Thymus (tissue), 11 donors: ENCODE measurements at regions not wholly inside any gene's neighbourhood (a gene's known extent, or its start where the extent isn't known, plus 50 kb on each side); places are given as distances from the start of the nearest gene placed in this dataset.

Source experiments
- DNase-seq, 9 donors: peaks; one replicate each; pipeline ENCODE4 v3.0.0-alpha.2; 2013; ENCODE audit warnings: low spot score in 9 of 9, low read depth in 6 of 9, missing footprints in 1 of 9
- H3K27ac ChIP-seq, 2 donors: one replicate each; pipeline ENCODE4 v1.5.1; 2013; ENCODE audit warnings: control low read depth in 1 of 2, low read depth in 1 of 2, low read length in 1 of 2, mild to moderate bottlenecking in 1 of 2, moderate library complexity in 1 of 2
- H3K27me3 ChIP-seq, 2 donors: one replicate each; pipeline ENCODE4 v1.5.1; 2013; ENCODE audit warnings: low read length in 1 of 2; ENCODE audit not compliant: control insufficient read depth in 2 of 2, insufficient read depth in 1 of 2
- H3K36me3 ChIP-seq, 2 donors: one replicate each; pipeline ENCODE4 v1.5.1; 2013; ENCODE audit warnings: low read length in 1 of 2, mild to moderate bottlenecking in 1 of 2, moderate library complexity in 1 of 2; ENCODE audit not compliant: control insufficient read depth in 2 of 2, insufficient read depth in 2 of 2
- H3K4me1 ChIP-seq, 2 donors: one replicate each; pipeline ENCODE4 v1.5.1; 2013; ENCODE audit warnings: low read length in 2 of 2; ENCODE audit not compliant: control insufficient read depth in 2 of 2, insufficient read depth in 2 of 2
- H3K4me3 ChIP-seq, 2 donors: one replicate each; pipeline ENCODE4 v1.5.1; 2013; ENCODE audit warnings: low read length in 2 of 2, control low read depth in 1 of 2, mild to moderate bottlenecking in 1 of 2
- H3K9me3 ChIP-seq, 2 donors: one replicate each; pipeline ENCODE4 v1.5.1; 2013; ENCODE audit warnings: low read length in 1 of 2, mild to moderate bottlenecking in 1 of 2; ENCODE audit not compliant: control insufficient read depth in 2 of 2, insufficient read depth in 1 of 2
- WGBS: extraction: QIAGEN DNeasy Blood & Tissue Kit; methylation state at CpG from one replicate; pipeline ENCODE4 v1.1.7; 2013; 5-methylcytosine and 5-hydroxymethylcytosine counted together
- donor health status: healthy.

DNA sequence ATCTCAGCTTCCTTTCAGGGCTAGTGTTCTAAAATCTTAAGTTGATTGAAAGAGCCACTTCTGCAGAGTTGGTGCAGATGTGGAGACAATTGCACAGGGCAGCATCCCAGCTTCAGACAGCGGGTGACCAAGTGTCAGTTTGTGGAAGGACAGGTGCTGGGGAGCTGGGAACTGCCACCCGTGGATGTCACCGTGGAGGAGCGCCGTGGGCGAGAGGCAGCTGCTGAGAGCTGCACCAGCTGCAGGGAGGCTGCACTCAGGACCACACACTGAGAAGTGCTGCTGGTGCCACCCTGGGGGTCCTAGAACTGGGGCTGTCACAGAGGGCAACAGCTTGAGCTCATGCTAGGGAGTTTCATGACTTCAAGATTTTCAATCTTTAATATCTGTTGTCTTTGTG, 543.0 kb upstream of the FZD8 start:
- no peaks in the 10 kb centered on the region for H3K36me3 ChIP-seq
- H3K27ac ChIP-seq = no peak overlapping the region
- no peaks in the 10 kb centered on the region for H3K9me3 ChIP-seq
- H3K4me3 ChIP-seq = no peak overlapping the region
- peaks cover 0 to 2% of the 10 kb centered on the region in 2 donors for H3K4me1 ChIP-seq
- WGBS = 95% methylated on average over 6 of the region's 6 CpGs
- no peaks in the 10 kb centered on the region for H3K27me3 ChIP-seq
- no peak for DNase-seq

DNA sequence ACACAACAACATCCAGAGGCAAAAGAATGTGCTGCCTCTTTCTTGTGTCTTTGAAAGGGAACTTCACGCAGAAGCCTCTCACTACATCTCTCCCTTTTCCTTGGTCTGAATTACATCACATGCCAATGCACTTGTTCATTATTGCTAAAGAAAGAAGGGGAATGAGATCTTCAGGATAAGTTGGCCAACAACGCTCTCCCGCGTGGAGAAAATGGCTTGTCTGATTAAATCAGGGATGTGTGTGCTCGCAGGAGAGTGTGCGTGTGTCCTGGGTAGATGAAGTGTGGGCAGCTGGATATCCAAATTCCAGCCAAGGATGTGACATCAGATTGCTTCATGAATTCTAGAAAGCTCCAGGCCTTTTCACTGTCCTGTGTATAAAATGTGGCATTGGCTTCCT, 541.6 kb upstream of the FZD8 start:
- peaks cover 0 to 2% of the 10 kb centered on the region in 2 donors for H3K4me1 ChIP-seq
- H3K9me3 ChIP-seq = no peaks in the 10 kb centered on the region
- H3K4me3 ChIP-seq = no peak overlapping the region
- no peaks in the 10 kb centered on the region for H3K27me3 ChIP-seq
- H3K27ac ChIP-seq = no peak overlapping the region
- no peaks in the 10 kb centered on the region for H3K36me3 ChIP-seq
- 97% methylated on average over 6 of the region's 6 CpGs for WGBS
- no peak for DNase-seq

DNA sequence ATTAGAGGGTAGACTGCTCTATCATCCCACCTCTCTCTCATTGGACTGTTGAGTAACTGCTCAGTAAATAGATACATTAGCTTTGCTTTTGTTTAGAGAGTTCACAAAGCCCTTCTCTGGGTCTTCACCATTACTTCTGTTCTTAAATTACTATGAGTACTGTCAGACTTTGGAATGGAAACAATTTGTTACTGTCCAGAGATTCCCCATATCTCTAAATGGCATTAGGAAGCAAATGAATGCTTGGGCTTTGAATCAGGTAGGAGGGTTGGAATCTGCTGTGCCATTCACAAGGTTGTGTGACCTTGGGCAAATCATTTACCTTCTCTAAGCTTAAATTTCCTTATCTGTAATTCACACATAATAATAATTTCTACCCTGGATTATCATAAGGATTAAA, 541.0 kb upstream of the FZD8 start:
- peaks cover 0 to 2% of the 10 kb centered on the region in 2 donors for H3K4me1 ChIP-seq
- H3K27me3 ChIP-seq = no peaks in the 10 kb centered on the region
- DNase-seq = no peak
- no peak overlapping the region for H3K27ac ChIP-seq
- no peak overlapping the region for H3K4me3 ChIP-seq
- H3K9me3 ChIP-seq = no peaks in the 10 kb centered on the region
- no peaks in the 10 kb centered on the region for H3K36me3 ChIP-seq

DNA sequence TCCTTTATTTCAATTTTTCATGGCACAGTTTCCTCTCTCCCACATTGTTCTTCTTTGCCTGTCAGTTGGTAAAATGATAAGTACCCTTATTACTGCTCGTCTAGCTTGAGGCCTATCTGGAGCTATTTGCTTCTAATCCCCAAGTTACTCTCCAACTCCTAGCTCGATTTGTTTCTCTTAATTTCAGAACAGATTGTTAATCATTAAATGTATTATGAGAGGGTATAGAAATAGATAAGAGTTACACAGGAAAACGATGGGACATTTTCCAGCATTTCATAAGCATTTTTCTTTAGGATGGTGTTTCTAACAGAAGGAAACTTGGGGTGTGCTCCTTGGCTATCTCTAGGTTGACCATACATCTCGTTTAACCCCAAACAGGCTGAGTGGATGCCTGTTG, 540.5 kb upstream of the FZD8 start:
- no peak overlapping the region for H3K4me3 ChIP-seq
- no peak for DNase-seq
- 89% methylated on average over 4 of the region's 4 CpGs for WGBS
- no peaks in the 10 kb centered on the region for H3K36me3 ChIP-seq
- H3K27ac ChIP-seq = no peak overlapping the region
- peaks cover 0 to under 1% of the 10 kb centered on the region in 2 donors for H3K4me1 ChIP-seq
- H3K9me3 ChIP-seq = no peaks in the 10 kb centered on the region
- no peaks in the 10 kb centered on the region for H3K27me3 ChIP-seq

DNA sequence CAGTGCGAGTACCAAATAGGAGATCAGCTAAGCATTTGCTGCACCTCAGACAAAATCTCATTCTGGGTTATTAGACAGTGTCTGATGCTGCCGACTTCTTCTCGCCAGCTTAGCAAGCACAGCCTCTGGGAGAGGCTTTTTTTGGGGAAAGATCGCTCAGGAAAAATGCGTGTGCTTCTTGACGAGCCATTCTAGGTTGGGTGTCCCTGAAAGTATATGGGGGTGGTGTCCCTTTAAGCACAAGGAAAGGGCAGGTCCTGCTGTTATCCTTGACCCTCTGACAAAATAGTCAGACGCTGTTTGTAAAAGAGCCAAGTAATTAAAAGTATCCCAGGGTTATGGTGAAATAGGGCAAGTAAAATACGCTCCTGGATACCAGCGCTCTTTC, 540.1 kb upstream of the FZD8 start:
- WGBS = 97% methylated on average over 9 of the region's 9 CpGs
- H3K9me3 ChIP-seq = no peaks in the 10 kb centered on the region
- no peaks in the 10 kb centered on the region for H3K4me1 ChIP-seq
- no peak for DNase-seq
- H3K27me3 ChIP-seq = no peaks in the 10 kb centered on the region
- H3K4me3 ChIP-seq = no peak overlapping the region
- H3K27ac ChIP-seq = no peak overlapping the region
- H3K36me3 ChIP-seq = no peaks in the 10 kb centered on the region

DNA sequence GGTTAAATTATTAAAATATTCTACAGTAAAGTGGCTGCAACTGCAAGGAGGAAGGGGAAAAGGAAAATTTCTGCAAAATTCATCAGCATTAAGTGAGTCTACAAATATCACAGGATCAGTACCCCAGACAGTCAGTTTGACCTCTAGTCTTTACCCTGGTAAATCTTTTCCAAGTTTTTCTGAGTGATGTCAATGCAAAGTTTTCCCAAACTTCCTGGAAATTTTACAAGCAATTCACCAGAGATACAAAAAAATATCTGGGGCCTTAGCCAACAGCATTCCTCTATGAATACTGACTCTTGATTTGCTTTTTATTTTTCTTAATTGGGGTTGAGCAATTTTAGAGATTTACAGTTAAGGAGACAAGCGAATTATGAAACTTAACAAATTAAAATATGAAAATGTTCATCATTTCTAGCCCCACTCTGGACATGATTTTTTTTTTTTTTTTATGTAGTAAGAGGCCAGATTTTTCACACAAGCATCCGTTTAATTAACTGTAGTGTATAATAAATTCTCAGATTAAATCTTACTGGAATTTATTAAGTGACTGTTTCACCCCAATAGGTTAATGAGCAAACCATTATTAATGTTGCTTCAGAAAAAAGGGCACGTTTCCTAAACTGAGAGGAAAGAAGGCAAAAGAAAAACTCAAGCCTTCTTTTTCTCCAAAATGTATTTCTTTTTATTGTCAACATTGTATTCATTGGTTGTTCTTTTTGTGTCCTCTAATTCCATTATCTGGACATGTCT, 539.5 kb upstream of the FZD8 start:
- Histone ChIP-seq H3K27ac (no peak overlapping the region), H3K4me1 (no peaks in the 10 kb centered on the region), H3K27me3 (no peaks in the 10 kb centered on the region), H3K9me3 (no peaks in the 10 kb centered on the region), H3K36me3 (no peaks in the 10 kb centered on the region), H3K4me3 (no peak overlapping the region)
- no peak for DNase-seq
- 91% methylated on average over 3 of the region's 3 CpGs for WGBS

DNA sequence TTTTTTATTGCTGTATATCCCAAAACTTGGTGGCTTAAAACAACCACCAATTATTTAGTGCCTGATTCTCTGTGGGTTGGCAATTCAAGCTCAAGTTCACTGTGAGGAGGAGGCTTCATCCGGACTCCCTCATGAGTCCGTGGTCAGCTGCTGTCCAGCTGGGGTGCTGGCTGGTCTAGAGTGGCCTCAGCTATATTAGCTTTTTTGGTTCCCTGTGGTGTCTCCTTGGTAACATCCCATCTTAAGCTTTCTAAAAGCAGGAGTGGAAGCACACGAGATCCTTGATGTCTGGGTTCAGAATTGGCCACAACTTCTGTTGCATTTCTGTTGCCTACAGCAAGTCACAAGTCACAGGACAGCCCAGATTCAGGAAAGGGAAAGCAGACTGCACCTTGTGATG, 536.5 kb upstream of the FZD8 start:
- 88% methylated on average over 3 of the region's 3 CpGs for WGBS
- H3K27me3 ChIP-seq = no peaks in the 10 kb centered on the region
- no peaks in the 10 kb centered on the region for H3K4me1 ChIP-seq
- H3K9me3 ChIP-seq = no peaks in the 10 kb centered on the region
- no peak for DNase-seq
- no peak overlapping the region for H3K27ac ChIP-seq
- no peaks in the 10 kb centered on the region for H3K36me3 ChIP-seq
- H3K4me3 ChIP-seq = no peak overlapping the region

DNA sequence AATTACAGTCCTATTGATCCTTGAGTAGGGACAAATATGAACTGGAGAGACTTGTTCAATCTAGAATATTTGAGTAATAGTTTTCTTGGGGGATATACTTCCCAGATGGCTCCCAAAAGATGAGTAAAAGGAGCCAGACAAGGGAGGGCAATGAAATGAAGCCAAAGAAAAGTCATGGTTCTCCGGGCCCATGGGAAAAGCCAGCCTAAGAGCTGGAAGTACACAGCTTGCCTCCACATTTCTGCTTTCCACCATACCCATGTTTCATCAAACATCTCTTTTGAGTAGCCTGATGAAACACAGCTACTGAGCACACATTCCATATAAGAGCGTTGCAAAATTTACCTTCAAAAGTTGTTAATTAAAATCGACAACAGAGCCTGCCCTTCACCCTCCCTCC, 535.0 kb upstream of the FZD8 start:
- 97% methylated on average over 3 of the region's 3 CpGs for WGBS
- no peak overlapping the region for H3K4me3 ChIP-seq
- no peaks in the 10 kb centered on the region for H3K4me1 ChIP-seq
- no peaks in the 10 kb centered on the region for H3K27me3 ChIP-seq
- H3K9me3 ChIP-seq = no peaks in the 10 kb centered on the region
- no peaks in the 10 kb centered on the region for H3K36me3 ChIP-seq
- no peak for DNase-seq
- no peak overlapping the region for H3K27ac ChIP-seq

DNA sequence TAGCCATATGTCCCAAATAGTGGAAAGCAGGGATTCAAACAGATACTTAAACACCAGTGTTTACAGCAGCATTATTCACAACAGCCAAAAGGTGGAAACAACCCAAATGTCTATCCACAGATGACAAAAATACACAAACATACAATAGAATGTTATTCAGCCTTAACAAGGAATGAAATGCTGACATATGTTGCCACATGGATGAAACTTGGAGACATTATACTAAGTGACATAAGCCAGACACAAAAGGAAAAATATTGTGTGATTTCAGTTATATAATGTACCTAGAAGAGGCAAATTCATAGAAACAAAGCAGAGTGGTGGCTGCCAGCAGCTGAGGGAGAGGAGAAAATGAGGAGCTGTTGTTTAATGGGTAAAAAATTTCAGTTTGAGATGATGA, 533.9 kb upstream of the FZD8 start:
- no peak for DNase-seq
- Histone ChIP-seq H3K27me3 (no peaks in the 10 kb centered on the region), H3K27ac (no peak overlapping the region), H3K4me3 (no peak overlapping the region), H3K36me3 (no peaks in the 10 kb centered on the region), H3K9me3 (no peaks in the 10 kb centered on the region), H3K4me1 (no peaks in the 10 kb centered on the region)

DNA sequence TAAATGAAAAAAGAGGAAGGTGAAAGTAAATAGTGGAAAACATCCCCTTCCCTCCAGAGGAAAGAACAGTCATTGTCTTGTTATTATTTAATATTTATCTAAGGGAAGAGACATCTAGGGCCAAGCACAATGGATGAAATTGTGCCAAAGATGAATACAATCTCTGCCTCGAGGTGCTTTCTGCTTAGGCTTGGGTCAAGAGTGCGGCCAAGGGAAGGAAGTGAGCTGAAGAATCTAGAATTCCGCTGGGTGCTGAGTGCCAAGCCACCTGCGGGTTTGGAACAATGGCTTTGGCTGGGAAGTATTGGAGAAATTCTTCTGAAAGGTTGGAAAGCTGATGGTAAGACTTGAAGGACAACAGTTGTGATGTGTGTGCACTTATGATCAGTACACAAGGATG, 531.3 kb upstream of the FZD8 start:
- H3K9me3 ChIP-seq = no peaks in the 10 kb centered on the region
- no peak for DNase-seq
- H3K4me1 ChIP-seq = no peaks in the 10 kb centered on the region
- no peak overlapping the region for H3K4me3 ChIP-seq
- H3K36me3 ChIP-seq = no peaks in the 10 kb centered on the region
- no peak overlapping the region for H3K27ac ChIP-seq
- no peaks in the 10 kb centered on the region for H3K27me3 ChIP-seq
- 69% methylated on average over 4 of the region's 4 CpGs for WGBS
